Central memory CD4-positive, alpha-beta T cell (primary cell): ENCODE measurements at regions not wholly inside any gene's neighbourhood (a gene's known extent, or its start where the extent isn't known, plus 50 kb on each side); places are given as distances from the start of the nearest gene placed in this dataset.
"Not testable (repeated sequence)": the region's sequence is repeated elsewhere in the genome, so short reads cannot be mapped to it uniquely, and the experiment has no call there.

Source experiments
- DNase-seq: peaks from one replicate; pipeline ENCODE4 v3.0.0; 2022

DNA sequence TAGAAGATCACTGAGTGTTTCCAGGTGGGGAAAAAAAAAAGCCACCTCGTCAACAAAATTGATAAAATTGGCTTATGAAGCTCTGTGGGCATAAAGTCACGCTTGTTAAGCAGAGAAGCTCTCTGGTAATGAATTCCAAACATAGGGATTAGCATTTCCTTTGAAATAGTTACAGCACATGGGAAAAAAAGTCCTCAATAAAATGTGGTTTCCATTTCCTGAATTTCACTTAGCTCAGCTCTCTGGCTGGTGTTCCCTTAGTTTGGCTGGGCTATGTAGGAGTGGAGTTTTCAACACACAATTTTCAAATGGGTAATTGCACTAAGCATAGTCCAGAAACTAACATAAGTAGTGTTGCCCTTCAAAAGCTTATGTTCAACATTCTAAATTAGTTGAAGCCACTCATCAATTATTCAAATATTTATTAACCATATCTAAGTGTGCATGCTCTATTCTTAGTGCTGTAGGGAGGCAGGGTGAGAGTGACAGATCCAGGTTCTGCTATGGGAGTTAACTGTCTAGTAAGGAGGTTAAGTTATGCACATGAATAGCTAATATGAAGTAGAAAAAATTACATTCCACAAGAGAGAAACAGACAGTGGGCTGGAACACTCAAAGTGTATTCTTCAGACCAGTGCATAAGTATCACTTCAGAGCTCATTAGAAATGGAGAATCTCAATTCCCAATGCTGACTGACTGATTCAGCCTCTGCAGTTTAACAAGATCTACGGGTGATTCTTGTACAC lies 445.7 kb downstream of the SMARCA1 start:
- DNase-seq: no peak

DNA sequence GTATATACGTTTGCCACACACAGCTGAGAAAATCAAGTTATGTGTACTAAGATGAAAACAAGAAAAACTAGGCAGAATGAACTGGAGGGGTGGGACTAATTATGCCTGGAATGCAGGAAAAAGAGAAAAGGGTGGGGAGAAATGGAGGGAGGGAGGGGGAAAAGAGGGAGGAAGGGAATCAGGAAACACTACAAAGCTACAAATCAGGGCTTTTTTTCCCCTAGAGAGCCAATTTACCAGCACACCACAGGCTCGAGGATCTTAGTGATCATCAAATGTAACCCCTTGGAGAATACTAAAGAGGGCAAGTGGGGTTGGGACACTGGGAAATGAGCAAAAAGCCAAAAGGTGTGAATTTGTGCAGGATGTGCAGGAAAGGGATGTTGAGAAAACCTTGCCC lies 451.9 kb downstream of the SMARCA1 start:
- DNase-seq: no peak

DNA sequence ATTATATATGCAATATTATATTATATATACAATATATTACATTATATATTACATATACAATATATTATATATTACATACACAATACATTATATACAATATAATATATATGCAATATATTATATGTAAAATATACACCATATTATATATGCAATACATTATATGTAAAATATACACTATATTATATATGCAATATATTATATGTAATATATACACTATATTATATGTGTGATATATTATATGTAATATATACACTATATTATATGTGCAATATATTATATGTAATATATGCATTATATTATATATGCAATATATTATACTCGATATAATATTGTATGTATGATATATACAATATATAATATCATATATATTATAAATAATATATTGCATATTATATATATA lies 457.4 kb downstream of the SMARCA1 start:
- no peak for DNase-seq

DNA sequence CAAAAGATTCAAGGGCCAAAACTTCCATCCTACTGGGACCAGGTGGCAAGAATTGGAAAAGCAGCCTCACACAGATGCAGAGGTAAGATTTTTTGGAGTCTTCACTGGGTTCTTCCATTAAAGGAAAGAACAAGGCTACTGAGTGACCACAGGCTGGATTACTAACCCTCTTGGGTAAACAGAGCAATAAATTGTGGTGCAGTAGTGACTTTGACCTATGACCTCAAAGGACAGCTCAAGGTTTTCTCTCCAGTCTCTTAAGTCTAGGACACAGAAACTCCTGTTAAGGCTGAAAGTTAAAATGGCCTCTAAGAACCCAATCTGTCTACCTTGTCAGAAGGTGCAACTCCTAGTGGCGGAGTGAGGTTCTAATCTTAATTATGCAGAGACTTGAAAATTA lies 464.9 kb downstream of the SMARCA1 start:
- DNase-seq: no peak

DNA sequence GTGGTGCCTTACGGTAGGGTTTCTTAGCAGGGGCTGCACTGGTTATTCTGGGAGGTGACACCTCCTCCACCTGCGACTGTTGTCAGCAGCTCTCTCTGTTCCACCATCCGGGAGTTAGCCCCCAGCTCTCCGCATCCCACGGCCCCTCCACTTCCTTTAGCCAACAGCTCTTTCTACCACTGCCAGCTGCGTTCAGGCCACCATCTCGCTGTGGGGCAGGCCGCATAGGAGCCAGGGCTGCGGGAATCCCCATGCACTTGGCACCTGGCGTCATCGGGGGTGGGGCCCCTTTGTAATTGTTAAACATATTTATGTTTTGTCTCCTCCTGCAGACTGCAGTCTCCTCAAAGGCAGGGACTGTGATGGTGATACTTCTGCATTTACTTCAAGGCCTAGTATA lies 480.2 kb downstream of the SMARCA1 start:
- DNase-seq: no peak

DNA sequence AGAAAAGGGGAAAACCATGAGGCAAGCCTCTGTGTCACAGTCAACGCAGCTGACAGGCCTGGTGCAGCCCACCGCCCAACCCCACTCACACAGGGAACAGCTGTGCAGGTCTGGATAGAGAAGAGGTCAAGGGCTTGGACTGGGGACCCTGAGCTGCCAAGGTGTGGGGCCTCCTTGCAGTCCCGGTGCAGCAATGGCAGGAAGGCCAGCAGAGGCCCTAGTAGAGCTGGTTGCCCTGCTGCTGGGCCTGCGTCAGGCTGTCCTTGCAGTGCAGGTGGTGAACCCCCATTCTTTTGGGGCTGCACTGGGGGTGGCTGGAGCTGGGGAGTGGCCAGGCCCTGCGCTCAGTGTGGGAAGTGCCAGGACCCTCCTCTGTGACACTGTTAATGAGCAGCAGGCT lies 482.0 kb downstream of the SMARCA1 start:
- no peak for DNase-seq

DNA sequence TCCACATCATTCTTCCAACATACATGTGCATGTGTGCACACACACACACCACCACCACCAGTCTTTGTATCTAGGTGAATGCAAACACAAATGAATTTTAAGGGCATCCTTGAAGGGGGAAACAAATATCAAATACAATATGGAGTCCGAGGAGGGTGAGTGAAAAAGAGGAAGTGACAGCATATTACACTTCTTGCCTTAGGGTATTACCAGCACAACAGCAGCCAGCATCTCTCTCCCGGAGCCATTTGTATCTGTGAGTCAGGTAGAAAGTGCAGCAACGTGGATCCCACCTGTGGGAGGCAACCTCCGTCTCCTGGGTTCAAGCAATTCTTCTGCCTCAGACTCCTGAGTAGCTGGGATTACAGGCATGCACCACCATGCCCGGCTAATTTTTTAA lies 483.2 kb downstream of the SMARCA1 start:
- no peak for DNase-seq

DNA sequence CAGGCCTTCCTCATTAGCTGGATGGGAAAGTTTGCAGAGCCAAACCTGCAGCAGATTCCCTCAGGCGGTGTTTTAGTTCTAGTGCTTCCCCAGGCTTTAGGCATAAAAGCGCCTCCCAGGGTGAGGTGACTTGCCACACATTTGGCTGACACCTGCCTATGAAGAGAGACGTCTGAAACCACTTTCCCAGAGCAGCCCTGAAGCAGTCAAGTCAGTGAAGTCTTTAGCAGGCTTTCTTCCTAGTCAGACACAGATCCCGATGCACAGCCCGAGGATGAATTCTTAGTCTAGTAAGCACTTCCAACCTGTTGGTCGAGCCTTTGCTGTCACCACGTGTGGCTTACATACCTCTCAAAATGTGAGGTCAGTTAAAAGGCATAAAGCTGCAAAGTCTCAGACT lies 484.1 kb downstream of the SMARCA1 start:
- no peak for DNase-seq

DNA sequence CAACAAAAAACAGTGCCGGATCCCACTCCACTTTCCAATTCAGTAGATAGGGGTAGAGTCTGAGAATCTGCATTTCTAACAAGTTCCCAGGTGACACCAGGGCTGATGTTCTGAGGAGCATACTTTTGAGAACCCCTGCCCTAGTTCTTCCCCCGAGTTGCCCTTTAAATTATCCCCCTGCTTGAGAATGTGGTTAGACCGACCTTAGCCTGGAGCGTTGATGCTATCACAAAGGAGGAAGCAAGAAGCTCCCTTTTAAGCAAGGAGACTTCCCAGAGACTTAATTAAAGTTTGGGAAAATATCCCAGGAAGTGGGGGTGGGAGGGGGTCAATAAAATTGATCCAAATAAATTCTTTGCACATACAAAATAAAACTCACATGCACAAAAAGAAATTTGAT lies 485.9 kb downstream of the SMARCA1 start:
- no peak for DNase-seq

DNA sequence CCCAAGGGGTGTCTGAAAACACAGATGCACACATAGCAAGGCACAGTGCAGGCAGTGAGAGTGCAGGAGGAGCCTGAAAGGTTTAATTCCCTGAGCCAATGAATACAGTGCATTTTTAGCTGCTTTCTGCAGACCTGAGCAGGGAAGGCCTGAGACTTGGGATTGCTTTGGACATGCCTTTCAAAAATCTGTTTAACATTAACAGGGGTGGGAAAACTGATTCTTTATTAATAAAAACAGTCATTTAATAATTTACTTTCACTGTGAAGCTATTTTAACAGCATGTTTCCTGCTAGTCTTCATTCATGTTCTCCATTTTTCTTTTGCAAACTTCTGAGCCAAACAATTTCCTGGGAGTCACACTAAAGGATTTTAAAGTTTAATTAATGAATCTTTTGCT lies 488.1 kb downstream of the SMARCA1 start:
- no peak for DNase-seq

DNA sequence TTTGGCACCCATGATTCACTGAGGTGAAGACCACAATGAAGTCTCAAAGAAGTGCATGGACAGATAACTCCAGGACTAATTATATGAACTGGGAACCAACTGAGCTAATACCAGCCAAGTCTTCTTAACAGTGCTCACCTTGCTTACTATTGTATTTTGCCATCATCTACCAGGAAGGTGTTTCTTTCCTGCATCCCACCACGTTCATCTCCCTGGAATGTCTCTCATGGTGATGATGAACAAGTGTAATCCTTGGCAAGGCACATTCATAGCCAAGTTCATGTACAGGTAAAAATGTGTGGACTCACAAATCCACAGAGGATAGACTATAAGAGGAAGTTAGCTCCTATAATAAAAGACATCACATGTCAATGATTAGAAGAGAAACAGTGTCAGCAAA lies 489.1 kb downstream of the SMARCA1 start:
- no peak for DNase-seq

DNA sequence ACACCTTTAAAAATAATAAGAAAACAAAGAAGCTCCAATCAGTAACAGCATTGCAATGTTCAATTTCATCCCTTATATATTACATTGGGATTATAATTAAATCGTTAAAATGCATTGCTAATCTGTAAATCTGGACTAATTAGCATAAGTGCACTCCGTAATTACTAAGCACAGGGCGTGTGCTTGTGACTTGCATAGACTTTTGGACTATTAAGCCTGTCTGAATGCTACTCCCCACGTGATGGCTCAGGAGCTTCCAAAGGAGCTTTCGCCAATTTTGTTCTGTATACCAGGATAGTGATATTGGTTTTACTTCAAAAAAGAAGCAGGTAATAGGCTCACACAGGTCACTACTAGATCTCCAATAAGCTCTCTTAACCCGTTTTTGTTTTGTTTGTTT lies 497.1 kb downstream of the SMARCA1 start:
- no peak for DNase-seq

DNA sequence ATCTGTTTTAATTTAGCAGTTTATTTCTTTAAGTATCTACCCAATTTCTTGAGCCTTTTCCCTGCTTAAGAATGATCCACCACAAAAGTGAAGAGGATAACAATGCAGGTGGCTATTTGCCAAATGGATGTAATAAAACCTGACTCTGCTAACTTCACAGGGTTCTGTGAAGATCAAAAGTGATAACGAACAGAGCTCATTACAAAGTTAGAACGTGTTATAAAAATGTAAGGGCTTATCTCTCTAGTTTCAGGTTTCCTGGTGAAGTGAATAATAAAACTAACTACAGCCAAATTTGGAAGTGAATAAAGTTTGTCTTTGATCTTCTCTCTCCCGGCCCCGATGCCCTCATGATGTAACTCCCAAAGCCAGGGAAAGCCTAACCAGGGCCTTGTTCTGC lies 497.9 kb downstream of the SMARCA1 start:
- no peak for DNase-seq

DNA sequence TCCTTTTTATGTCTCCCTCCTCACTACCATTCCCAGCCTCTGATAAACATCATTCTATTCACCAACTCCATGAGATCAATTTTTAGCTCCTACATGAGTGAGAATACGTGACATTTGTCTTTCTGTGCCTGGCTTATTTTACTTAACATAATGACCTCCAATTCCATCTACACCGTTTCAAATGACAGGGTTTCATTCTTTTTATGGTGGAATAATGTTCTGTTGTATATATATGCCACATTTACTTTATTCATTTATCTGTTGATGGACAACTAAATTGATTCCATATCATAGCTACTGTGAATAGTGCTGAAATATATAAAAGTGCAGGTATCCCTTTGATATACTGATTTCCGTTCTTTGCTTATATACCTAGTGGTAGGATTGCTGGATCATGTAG lies 503.9 kb downstream of the SMARCA1 start:
- no peak for DNase-seq

DNA sequence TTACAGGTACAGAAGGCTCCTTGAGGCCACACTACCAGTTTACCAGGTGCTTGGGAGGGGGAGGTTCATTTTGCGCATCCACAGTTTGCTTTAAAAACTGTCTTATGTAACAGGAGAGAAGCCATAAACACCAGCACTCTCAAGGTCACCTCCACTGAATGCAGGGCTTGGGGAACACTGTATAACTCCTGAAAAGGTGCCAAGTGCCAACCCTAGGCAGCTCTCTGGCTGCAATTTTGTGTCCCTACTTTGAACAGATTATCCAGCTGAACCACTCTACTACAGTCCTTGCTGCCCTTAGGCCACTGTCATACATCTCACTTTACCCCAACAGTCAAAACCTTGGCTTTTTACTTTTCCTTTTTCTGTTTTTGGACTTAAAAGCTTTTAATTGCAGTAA lies 507.9 kb downstream of the SMARCA1 start:
- DNase-seq: no peak

DNA sequence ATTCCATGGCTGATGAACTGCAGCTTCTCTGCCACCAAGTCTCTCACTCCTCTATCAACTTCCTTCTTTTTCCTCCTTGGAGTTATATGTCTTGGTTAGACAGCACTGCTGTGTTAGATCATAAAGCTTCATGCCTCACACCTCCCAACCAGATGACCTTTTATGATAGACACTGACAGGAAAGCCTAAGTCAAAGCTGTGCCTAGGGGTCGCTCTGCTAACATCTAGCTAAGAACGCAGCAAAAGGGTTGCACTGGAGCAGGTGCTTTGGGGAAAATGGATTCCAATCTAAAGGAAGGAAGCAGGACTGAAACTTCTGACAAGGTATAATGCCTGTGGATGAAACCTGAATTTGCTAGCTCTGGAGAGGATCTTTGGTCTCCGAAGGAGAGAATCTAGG lies 509.7 kb downstream of the SMARCA1 start:
- no peak for DNase-seq

DNA sequence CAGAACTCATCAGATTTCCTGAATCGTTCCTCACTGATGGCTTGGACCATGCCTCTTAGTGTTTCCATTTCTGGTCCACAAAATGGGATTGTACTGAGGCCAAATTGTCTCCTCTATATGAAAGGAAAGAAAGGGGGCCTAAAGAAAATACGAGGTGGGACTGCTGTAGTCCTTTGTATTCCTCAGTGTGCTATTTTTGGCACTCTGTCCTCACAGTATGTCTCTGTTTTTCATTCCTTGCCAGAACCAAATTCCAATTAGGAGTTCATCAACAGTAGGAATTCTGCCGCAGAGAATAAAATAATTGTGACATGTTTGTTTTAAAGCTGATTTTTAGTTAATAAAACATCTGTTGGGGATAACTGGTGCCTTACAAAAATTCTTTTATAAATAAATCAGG lies 515.7 kb downstream of the SMARCA1 start:
- no peak for DNase-seq

DNA sequence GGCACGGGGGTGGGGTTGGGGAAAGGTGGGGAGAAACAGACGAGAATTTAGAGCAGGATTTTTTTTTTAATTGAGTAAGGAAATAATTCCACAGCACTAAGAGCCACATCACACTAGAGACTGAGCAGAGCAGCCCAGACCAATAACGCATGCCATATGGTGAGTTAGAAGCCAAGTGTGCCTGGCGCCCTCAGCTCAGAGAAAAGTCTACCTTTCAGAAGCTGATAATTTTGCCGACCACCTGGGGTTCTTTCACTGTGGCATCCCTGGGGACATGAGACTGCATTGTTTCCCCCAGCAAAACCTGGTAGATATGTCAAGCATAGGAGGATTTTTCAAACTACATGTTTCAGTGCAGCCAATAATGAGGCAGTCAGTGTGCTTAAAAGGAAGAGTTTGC lies 516.8 kb downstream of the SMARCA1 start:
- no peak for DNase-seq

DNA sequence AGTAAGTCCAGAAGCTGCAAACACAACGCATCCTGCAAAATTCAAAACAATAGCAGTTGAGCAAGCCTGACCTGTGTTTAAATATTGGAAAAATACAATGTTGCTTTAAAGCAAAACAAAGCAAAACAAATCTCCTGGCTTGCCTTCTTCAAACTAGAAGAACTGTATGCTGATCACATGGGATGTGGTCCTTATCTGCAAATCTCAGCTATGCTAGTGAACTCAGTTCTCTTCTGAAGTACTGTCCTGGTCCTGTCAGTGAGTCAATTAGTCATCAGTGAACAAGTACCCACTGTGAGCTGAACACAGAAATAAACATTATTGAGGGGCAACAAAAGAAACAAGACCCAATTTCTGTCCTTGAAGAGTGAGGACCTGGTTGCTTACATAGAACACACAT lies 522.5 kb downstream of the SMARCA1 start:
- no peak for DNase-seq

DNA sequence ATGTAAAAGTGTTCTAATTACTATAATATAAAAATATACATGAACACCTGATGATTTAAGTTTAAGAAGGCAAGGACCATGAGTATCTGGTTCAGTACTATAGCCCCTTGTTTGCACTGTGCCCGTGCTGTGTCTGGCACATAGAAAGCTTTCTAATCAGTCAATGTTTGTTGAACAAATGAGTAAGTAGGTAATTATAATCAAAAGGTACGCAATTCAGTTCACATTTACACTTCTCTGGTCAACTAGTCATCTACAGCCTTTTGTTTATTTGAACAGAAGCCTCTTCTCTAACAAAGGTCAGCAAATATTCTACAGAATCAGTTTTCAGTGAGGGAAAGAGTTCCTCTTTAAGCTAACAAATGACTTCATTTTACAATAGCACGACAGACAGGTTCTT lies 523.3 kb downstream of the SMARCA1 start:
- DNase-seq: no peak

DNA sequence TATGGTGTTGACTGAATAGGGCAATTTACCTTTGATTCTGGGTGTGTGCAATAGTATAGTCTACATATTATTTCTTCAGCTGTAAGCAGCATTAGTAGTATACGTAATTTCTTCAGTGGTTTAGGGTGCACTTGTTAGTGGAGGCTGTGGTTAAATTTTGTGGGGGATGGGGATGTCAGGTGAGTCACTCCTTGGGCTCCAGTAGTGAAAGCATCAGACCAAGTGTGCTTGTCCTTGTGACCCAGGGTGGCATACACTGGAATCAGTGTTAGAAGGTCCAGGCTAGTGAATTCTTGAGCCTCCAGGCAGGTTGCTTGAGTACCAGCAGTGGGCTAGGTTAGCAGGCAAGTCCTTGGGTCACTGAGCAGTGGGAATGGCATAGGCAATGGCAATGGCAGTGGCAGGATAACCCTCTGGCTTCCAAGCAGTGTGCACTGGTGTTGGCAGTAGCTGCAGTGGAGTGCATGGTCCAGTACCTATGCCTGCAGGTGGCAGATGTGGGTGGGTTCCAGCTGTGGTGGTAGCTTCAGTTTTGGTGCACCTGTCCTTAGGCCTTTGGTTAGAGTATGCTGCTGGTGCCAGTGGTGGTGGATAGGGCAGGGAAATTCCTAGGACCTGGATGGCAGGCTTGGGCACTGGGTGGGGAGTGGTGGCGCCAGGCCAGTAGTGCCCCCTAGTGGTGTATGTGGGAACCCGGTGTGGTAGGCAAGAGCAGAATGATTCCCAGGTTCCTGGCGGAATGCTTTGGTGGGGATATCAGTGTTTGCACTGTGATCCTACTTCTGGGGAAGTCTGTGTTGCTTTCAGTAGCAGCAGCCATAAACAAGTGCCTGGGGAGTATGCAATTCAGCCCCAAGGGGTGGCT lies 531.0 kb downstream of the SMARCA1 start:
- no peak for DNase-seq

DNA sequence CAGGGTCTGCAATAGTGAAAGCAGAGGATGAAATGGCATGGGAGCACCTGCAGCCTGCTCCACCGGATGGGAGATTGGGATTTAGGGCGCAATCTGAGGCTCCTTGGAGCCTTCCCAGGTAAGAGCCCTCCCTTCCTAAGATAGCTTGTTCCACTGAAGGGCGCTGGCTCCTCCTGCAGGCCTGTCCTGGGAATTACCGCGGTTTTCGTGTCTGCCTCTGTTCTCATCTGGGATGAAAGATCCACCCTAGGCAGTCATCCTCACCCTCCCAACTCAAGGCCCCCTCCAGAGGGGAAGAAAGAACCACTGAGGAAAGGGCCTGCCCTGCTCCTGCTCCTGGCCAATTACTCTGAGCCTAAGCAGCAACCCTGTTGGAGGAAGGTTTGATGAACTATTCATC lies 547.5 kb downstream of the SMARCA1 start:
- no peak for DNase-seq

DNA sequence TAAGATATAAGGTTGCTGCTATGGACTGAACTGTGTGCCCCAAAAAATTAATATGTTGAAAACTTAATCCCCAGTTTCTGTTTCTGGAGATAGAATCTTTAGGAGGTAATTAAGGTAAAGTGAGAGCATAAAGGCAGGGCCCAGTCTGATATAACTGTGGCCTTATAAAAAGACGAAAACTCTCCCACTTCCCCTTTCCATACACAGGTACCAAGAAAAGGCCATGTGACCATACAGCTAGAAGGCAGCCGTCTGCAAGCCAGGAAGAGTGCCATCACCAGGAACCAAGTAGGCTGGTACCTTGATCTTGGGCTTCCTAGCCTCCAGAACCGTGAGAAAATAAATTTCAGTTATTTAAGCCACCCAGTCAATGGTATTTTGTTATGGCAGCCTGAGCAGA lies 550.3 kb downstream of the SMARCA1 start:
- DNase-seq: no peak

DNA sequence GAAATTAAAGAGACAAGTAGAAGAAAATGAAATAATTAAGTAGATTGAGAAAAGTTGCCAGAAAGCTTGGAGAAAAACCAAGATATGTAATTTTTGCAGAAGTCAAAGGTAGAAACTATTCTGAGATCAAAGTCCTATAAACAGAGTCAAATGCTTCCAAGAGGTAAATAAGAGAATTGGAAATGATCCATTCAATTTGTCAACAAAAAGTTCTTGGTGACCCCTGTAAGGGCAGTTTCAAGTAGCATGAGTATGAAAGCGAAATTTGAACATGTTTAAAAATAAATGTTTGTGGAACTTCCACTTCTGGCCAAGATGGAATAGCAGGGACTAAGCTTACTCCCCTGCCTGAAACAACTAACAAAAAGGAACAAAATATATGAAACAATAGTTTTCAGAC lies 562.0 kb downstream of the SMARCA1 start:
- no peak for DNase-seq

DNA sequence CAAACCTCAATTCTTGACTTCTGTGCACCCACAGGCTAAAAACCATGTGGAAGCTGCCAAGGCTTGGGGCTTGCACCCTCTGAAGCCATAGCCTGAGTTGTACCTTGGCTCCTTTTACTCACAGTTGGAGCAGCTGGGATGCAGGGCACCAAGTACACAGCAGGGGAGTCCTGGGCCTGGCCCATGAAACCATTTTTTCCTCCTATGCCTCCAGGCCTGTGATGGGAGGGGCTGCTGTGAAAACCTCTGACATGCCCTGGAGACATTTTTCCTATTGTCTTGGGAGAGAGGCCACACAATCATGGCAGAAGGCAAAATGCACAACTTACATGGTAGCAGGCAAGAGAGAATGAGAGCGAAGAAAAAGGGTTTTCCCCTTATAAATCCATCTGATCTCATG lies 568.6 kb downstream of the SMARCA1 start:
- DNase-seq: not testable (repeated sequence)
